GM23338 (cell line): ENCODE measurements at regions not wholly inside any gene's neighbourhood (a gene's known extent, or its start where the extent isn't known, plus 50 kb on each side); places are given as distances from the start of the nearest gene placed in this dataset.

Source experiments
- ATAC-seq: fragments of 200-7000 bp; cut with Tn5 transposase; 3 replicates; pipeline ENCODE4 v1.9.1; 2020
- DNase-seq: peaks from one replicate; pipeline ENCODE4 v3.0.0-alpha.2; 2015; ENCODE audit warnings: low spot score
- H2AFZ ChIP-seq: fragments of 200-600 bp; sonication (generic); 2 replicates; pipeline ENCODE4 v1.8.0; 2016; ENCODE audit warnings: antibody characterized with exemption, mild to moderate bottlenecking, moderate library complexity
- H3F3A ChIP-seq: fragments of 200-600 bp; sonication (generic); replicated peaks from 2 replicates; pipeline ENCODE4 v1.8.0; 2017; ENCODE audit warnings: antibody characterized with exemption, mixed run types, low read depth
- H3K27ac ChIP-seq: fragments of 200-600 bp; sonication (generic); 2 replicates; pipeline ENCODE4 v1.6.1; 2016; ENCODE audit warnings: low read depth
- H3K27me3 ChIP-seq: fragments of 200-600 bp; sonication (generic); 2 replicates; pipeline ENCODE4 v1.8.0; 2016; ENCODE audit warnings: mild to moderate bottlenecking, mixed run types, moderate library complexity; ENCODE audit not compliant: insufficient read depth
- H3K36me3 ChIP-seq: fragments of 200-600 bp; sonication (generic); 2 replicates; pipeline ENCODE4 v1.8.0; 2016; ENCODE audit warnings: mild to moderate bottlenecking; ENCODE audit not compliant: insufficient read depth
- H3K4me1 ChIP-seq: fragments of 200-600 bp; sonication (generic); 2 replicates; pipeline ENCODE4 v1.8.0; 2016; ENCODE audit warnings: mild to moderate bottlenecking, moderate library complexity; ENCODE audit not compliant: insufficient read depth
- H3K4me2 ChIP-seq: fragments of 200-600 bp; sonication (generic); 2 replicates; pipeline ENCODE4 v1.7.1; 2017; ENCODE audit warnings: mixed run types
- H3K4me3 ChIP-seq: fragments of 200-600 bp; sonication (generic); 2 replicates; pipeline ENCODE4 v1.6.1; 2016; ENCODE audit warnings: mixed run types
- H3K79me2 ChIP-seq: fragments of 200-600 bp; sonication (generic); replicated peaks from 2 replicates; pipeline ENCODE4 v1.8.0; 2017; ENCODE audit warnings: mild to moderate bottlenecking; ENCODE audit not compliant: insufficient read depth
- H3K9me2 ChIP-seq: fragments of 200-600 bp; sonication (generic); 2 replicates; pipeline ENCODE4 v1.8.0; 2017; ENCODE audit not compliant: insufficient read depth
- H4K20me1 ChIP-seq: fragments of 200-600 bp; sonication (generic); replicated peaks from 2 replicates; pipeline ENCODE4 v1.8.0; 2017; ENCODE audit warnings: mild to moderate bottlenecking; ENCODE audit not compliant: insufficient read depth
- H3K27ac Mint-ChIP-seq: 2 replicates; pipeline ENCODE4 v1.8.0; 2020; ENCODE audit warnings: inconsistent platforms, mild to moderate bottlenecking, moderate library complexity, mixed read lengths
- H3K27me3 Mint-ChIP-seq: 3 replicates; pipeline ENCODE4 v1.8.0; 2022; ENCODE audit warnings: low read depth, mild to moderate bottlenecking, moderate library complexity, mixed read lengths, inconsistent platforms; ENCODE audit not compliant: insufficient read depth, poor library complexity
- H3K36me3 Mint-ChIP-seq: 3 replicates; pipeline ENCODE4 v1.8.0; 2021; ENCODE audit warnings: low read depth, mild to moderate bottlenecking, inconsistent platforms, moderate library complexity, mixed read lengths
- H3K4me1 Mint-ChIP-seq: 3 replicates; pipeline ENCODE4 v1.8.0; 2020; ENCODE audit warnings: mild to moderate bottlenecking, inconsistent platforms, mixed read lengths
- H3K4me3 Mint-ChIP-seq: 3 replicates; pipeline ENCODE4 v1.8.0; 2021; ENCODE audit warnings: moderate library complexity, mild to moderate bottlenecking, inconsistent platforms, mixed read lengths
- H3K9me3 Mint-ChIP-seq: 3 replicates; pipeline ENCODE4 v1.8.0; 2020; ENCODE audit warnings: moderate library complexity, mild to moderate bottlenecking, inconsistent platforms, mixed read lengths
- CREB1 ChIP-seq: fragments of 250-450 bp; sonication (Bioruptor Pico); IDR thresholded peaks from 2 replicates; pipeline ENCODE4 v1.5.0; 2020; ENCODE audit warnings: low read depth, mild to moderate bottlenecking, moderate library complexity
- EZH2phosphoT487 ChIP-seq: fragments of 200-600 bp; sonication (generic); IDR thresholded peaks from one replicate; pipeline ENCODE4 v1.8.1; 2018; ENCODE audit warnings: antibody characterized with exemption; ENCODE audit not compliant: unreplicated experiment
- JUNB ChIP-seq: IDR thresholded peaks from one replicate; pipeline ENCODE4 v1.6.1; 2016; ENCODE audit warnings: antibody characterized with exemption; ENCODE audit not compliant: unreplicated experiment
- POLR2AphosphoS5 ChIP-seq: IDR thresholded peaks from 2 replicates; pipeline ENCODE4 v1.6.1; 2016; ENCODE audit warnings: antibody characterized with exemption, low read depth
- ZNF114 ChIP-seq: fragments of 250-450 bp; sonication (Bioruptor Pico); IDR thresholded peaks from 2 replicates; pipeline ENCODE4 v1.5.0; 2020; ENCODE audit warnings: mild to moderate bottlenecking, moderate library complexity
- ZNF331 ChIP-seq: fragments of 250-450 bp; sonication (Bioruptor Pico); IDR thresholded peaks from 2 replicates; pipeline ENCODE4 v1.5.0; 2020; ENCODE audit warnings: low read depth, mild to moderate bottlenecking, moderate library complexity
- TF ChIP-seq, protein P1 (sequence below): IDR thresholded peaks from 2 replicates; pipeline ENCODE4 v1.6.1; 2016; ENCODE audit warnings: antibody characterized with exemption
- TF ChIP-seq, protein P2 (sequence below): IDR thresholded peaks from one replicate; pipeline ENCODE4 v1.6.1; 2018; ENCODE audit warnings: antibody characterized with exemption; ENCODE audit not compliant: unreplicated experiment
- TF ChIP-seq, protein P3 (sequence below): fragments of 250-450 bp; sonication (Bioruptor Pico); IDR thresholded peaks from 2 replicates; pipeline ENCODE4 v1.5.0; 2020; ENCODE audit warnings: mild to moderate bottlenecking, moderate library complexity
- TF ChIP-seq, protein P4 (sequence below), 2 experiments: fragments of 200-600 bp in 1 of 2; sonication (generic) in 1 of 2; conservative IDR thresholded peaks; 2 replicates each; pipeline versions ENCODE4 v1.5.1 to v1.6.1; 2016 to 2017; ENCODE audit warnings: antibody characterized with exemption in 2 of 2, low read depth in 2 of 2, mild to moderate bottlenecking in 2 of 2, moderate library complexity in 1 of 2

DNA sequence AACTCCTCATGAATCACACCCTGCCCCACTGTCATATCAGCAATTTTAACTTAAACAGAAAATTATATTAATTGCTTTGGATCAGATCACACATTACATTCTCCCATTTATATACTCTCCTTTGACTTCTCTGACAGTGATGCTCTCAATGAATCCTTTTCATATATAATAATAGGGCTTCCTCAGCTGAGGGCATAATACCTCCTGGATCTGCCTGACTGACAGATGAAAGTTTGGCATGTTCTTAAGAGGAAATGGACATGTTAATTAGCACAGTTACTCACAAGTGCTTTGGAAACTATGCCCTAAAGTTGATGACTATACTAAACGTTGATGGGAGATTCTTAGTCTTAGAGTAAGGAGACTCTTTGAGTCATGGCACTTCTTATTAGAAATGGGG lies 478.2 kb upstream of the LRRN3 start:
- H3K4me1 Mint-ChIP-seq = no peaks in the 10 kb centered on the region
- no peak for TF ChIP-seq ZNF331 (CRISPR knock-in tag)
- TF ChIP-seq, protein P1, sequence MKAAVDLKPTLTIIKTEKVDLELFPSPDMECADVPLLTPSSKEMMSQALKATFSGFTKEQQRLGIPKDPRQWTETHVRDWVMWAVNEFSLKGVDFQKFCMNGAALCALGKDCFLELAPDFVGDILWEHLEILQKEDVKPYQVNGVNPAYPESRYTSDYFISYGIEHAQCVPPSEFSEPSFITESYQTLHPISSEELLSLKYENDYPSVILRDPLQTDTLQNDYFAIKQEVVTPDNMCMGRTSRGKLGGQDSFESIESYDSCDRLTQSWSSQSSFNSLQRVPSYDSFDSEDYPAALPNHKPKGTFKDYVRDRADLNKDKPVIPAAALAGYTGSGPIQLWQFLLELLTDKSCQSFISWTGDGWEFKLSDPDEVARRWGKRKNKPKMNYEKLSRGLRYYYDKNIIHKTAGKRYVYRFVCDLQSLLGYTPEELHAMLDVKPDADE = no peak
- TF ChIP-seq, protein P2, sequence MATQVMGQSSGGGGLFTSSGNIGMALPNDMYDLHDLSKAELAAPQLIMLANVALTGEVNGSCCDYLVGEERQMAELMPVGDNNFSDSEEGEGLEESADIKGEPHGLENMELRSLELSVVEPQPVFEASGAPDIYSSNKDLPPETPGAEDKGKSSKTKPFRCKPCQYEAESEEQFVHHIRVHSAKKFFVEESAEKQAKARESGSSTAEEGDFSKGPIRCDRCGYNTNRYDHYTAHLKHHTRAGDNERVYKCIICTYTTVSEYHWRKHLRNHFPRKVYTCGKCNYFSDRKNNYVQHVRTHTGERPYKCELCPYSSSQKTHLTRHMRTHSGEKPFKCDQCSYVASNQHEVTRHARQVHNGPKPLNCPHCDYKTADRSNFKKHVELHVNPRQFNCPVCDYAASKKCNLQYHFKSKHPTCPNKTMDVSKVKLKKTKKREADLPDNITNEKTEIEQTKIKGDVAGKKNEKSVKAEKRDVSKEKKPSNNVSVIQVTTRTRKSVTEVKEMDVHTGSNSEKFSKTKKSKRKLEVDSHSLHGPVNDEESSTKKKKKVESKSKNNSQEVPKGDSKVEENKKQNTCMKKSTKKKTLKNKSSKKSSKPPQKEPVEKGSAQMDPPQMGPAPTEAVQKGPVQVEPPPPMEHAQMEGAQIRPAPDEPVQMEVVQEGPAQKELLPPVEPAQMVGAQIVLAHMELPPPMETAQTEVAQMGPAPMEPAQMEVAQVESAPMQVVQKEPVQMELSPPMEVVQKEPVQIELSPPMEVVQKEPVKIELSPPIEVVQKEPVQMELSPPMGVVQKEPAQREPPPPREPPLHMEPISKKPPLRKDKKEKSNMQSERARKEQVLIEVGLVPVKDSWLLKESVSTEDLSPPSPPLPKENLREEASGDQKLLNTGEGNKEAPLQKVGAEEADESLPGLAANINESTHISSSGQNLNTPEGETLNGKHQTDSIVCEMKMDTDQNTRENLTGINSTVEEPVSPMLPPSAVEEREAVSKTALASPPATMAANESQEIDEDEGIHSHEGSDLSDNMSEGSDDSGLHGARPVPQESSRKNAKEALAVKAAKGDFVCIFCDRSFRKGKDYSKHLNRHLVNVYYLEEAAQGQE = no peak
- no peak for TF ChIP-seq JUNB
- no peak for TF ChIP-seq CREB1 (CRISPR knock-in tag)
- no peak for TF ChIP-seq EZH2phosphoT487
- no peak for TF ChIP-seq ZNF114 (CRISPR knock-in tag)
- no peak for TF ChIP-seq POLR2AphosphoS5
- TF ChIP-seq, protein P3, sequence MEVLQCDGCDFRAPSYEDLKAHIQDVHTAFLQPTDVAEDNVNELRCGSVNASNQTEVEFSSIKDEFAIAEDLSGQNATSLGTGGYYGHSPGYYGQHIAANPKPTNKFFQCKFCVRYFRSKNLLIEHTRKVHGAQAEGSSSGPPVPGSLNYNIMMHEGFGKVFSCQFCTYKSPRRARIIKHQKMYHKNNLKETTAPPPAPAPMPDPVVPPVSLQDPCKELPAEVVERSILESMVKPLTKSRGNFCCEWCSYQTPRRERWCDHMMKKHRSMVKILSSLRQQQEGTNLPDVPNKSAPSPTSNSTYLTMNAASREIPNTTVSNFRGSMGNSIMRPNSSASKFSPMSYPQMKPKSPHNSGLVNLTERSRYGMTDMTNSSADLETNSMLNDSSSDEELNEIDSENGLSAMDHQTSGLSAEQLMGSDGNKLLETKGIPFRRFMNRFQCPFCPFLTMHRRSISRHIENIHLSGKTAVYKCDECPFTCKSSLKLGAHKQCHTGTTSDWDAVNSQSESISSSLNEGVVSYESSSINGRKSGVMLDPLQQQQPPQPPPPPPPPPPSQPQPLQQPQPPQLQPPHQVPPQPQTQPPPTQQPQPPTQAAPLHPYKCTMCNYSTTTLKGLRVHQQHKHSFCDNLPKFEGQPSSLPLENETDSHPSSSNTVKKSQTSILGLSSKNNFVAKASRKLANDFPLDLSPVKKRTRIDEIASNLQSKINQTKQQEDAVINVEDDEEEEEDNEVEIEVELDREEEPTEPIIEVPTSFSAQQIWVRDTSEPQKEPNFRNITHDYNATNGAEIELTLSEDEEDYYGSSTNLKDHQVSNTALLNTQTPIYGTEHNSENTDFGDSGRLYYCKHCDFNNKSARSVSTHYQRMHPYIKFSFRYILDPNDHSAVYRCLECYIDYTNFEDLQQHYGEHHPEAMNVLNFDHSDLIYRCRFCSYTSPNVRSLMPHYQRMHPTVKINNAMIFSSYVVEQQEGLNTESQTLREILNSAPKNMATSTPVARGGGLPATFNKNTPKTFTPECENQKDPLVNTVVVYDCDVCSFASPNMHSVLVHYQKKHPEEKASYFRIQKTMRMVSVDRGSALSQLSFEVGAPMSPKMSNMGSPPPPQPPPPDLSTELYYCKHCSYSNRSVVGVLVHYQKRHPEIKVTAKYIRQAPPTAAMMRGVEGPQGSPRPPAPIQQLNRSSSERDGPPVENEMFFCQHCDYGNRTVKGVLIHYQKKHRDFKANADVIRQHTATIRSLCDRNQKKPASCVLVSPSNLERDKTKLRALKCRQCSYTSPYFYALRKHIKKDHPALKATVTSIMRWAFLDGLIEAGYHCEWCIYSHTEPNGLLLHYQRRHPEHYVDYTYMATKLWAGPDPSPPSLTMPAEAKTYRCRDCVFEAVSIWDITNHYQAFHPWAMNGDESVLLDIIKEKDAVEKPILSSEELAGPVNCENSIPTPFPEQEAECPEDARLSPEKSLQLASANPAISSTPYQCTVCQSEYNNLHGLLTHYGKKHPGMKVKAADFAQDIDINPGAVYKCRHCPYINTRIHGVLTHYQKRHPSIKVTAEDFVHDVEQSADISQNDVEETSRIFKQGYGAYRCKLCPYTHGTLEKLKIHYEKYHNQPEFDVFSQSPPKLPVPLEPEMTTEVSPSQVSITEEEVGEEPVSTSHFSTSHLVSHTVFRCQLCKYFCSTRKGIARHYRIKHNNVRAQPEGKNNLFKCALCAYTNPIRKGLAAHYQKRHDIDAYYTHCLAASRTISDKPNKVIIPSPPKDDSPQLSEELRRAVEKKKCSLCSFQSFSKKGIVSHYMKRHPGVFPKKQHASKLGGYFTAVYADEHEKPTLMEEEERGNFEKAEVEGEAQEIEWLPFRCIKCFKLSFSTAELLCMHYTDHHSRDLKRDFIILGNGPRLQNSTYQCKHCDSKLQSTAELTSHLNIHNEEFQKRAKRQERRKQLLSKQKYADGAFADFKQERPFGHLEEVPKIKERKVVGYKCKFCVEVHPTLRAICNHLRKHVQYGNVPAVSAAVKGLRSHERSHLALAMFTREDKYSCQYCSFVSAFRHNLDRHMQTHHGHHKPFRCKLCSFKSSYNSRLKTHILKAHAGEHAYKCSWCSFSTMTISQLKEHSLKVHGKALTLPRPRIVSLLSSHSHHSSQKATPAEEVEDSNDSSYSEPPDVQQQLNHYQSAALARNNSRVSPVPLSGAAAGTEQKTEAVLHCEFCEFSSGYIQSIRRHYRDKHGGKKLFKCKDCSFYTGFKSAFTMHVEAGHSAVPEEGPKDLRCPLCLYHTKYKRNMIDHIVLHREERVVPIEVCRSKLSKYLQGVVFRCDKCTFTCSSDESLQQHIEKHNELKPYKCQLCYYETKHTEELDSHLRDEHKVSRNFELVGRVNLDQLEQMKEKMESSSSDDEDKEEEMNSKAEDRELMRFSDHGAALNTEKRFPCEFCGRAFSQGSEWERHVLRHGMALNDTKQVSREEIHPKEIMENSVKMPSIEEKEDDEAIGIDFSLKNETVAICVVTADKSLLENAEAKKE = no peak
- TF ChIP-seq, protein P4, sequence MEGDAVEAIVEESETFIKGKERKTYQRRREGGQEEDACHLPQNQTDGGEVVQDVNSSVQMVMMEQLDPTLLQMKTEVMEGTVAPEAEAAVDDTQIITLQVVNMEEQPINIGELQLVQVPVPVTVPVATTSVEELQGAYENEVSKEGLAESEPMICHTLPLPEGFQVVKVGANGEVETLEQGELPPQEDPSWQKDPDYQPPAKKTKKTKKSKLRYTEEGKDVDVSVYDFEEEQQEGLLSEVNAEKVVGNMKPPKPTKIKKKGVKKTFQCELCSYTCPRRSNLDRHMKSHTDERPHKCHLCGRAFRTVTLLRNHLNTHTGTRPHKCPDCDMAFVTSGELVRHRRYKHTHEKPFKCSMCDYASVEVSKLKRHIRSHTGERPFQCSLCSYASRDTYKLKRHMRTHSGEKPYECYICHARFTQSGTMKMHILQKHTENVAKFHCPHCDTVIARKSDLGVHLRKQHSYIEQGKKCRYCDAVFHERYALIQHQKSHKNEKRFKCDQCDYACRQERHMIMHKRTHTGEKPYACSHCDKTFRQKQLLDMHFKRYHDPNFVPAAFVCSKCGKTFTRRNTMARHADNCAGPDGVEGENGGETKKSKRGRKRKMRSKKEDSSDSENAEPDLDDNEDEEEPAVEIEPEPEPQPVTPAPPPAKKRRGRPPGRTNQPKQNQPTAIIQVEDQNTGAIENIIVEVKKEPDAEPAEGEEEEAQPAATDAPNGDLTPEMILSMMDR (conservative IDR thresholded peaks at IDR 0.05; ENCODE audit: low read depth in 2 of 2) = no peak
- H3K4me3 Mint-ChIP-seq = no peak overlapping the region
- H3K27ac Mint-ChIP-seq = no peak overlapping the region
- peaks cover 5% of the 10 kb centered on the region; the same call in 1 of the 2 replicates for H3K9me2 ChIP-seq
- ATAC-seq = no peak
- no peaks in the 10 kb centered on the region for H3F3A ChIP-seq
- no peaks in the 10 kb centered on the region for H3K27me3 ChIP-seq
- no peaks in the 10 kb centered on the region for H3K36me3 Mint-ChIP-seq
- no peaks in the 10 kb centered on the region for H4K20me1 ChIP-seq
- H3K36me3 ChIP-seq = no peaks in the 10 kb centered on the region
- H3K27me3 Mint-ChIP-seq = no peaks in the 10 kb centered on the region
- H3K4me1 ChIP-seq = no peaks in the 10 kb centered on the region
- H3K9me3 Mint-ChIP-seq = no peaks in the 10 kb centered on the region
- no peaks in the 10 kb centered on the region for H3K79me2 ChIP-seq
- H3K4me3 ChIP-seq = no peak overlapping the region
- DNase-seq = no peak
- no peak overlapping the region for H2AFZ ChIP-seq
- H3K27ac ChIP-seq = no peak overlapping the region
- H3K4me2 ChIP-seq = no peak overlapping the region
